Hippocampal formation (tissue), 2 donors: ENCODE measurements at regions not wholly inside any gene's neighbourhood (a gene's known extent, or its start where the extent isn't known, plus 50 kb on each side); places are given as distances from the start of the nearest gene placed in this dataset.

Experiments used
- DNase-seq, 2 donors: peaks; one replicate each; lab custom pipeline; 2025; lab: John Stamatoyannopoulos, UW

GRCh38 chr7:25911738-25912607 is 240.0 kb upstream of the NFE2L3 start:
- no peak for DNase-seq

- no peak for DNase-seq
Measured at GRCh38 chr7:25913598-25914224, 238.3 kb upstream of the NFE2L3 start.

GRCh38 chr7:25918731-25919130 is 233.3 kb upstream of the NFE2L3 start:
- no peak for DNase-seq

GRCh38 chr7:25922296-25922695 is 229.7 kb upstream of the NFE2L3 start:
- DNase-seq = no peak

- DNase-seq = no peak
Measured at GRCh38 chr7:25923741-25924460, 228.1 kb upstream of the NFE2L3 start.

- no peak for DNase-seq
Measured at GRCh38 chr7:25926009-25926408, 226.0 kb upstream of the NFE2L3 start.

- no peak for DNase-seq
Measured at GRCh38 chr7:25926451-25926850, 225.5 kb upstream of the NFE2L3 start.

- no peak for DNase-seq
Measured at GRCh38 chr7:25926891-25927625, 224.9 kb upstream of the NFE2L3 start.

GRCh38 chr7:25927626-25927978 is 224.4 kb upstream of the NFE2L3 start:
- no peak for DNase-seq

- no peak for DNase-seq
Measured at GRCh38 chr7:25928549-25929330, 223.3 kb upstream of the NFE2L3 start.

- no peak for DNase-seq
Measured at GRCh38 chr7:25929448-25929847, 222.6 kb upstream of the NFE2L3 start.

GRCh38 chr7:25930492-25931048 is 221.4 kb upstream of the NFE2L3 start:
- DNase-seq = no peak

- DNase-seq = no peak
Measured at GRCh38 chr7:25931156-25931555, 220.8 kb upstream of the NFE2L3 start.

GRCh38 chr7:25933921-25934320 is 218.1 kb upstream of the NFE2L3 start:
- DNase-seq = no peak

- no peak for DNase-seq
Measured at GRCh38 chr7:25940086-25940906, 211.7 kb upstream of the NFE2L3 start.

GRCh38 chr7:25944777-25945515 is 207.1 kb upstream of the NFE2L3 start:
- DNase-seq = no peak

- DNase-seq = no peak
Measured at GRCh38 chr7:25945608-25946007, 206.4 kb upstream of the NFE2L3 start.

- DNase-seq = no peak
Measured at GRCh38 chr7:25946181-25946580, 205.8 kb upstream of the NFE2L3 start.
